Ectodermal cell (in vitro differentiated cells): ENCODE measurements at regions not wholly inside any gene's neighbourhood (a gene's known extent, or its start where the extent isn't known, plus 50 kb on each side); places are given as distances from the start of the nearest gene placed in this dataset.

ENCODE experiments used
- H3K27ac ChIP-seq: 2 replicates; pipeline ENCODE4 v1.7.0; 2013; ENCODE audit warnings: mild to moderate bottlenecking, low read depth, low read length; ENCODE audit not compliant: insufficient read depth, poor library complexity, severe bottlenecking
- H3K27me3 ChIP-seq: 2 replicates; pipeline ENCODE4 v1.7.0; 2013; ENCODE audit warnings: mild to moderate bottlenecking, low read length; ENCODE audit not compliant: insufficient read depth, control insufficient read depth, poor library complexity, severe bottlenecking
- H3K36me3 ChIP-seq: one replicate; pipeline ENCODE4 v1.7.0; 2013; ENCODE audit warnings: low read length; ENCODE audit not compliant: control insufficient read depth, insufficient read depth
- H3K4me1 ChIP-seq: one replicate; pipeline ENCODE4 v1.7.0; 2013; ENCODE audit warnings: low read length; ENCODE audit not compliant: control insufficient read depth, insufficient read depth
- H3K4me3 ChIP-seq: 2 replicates; pipeline ENCODE4 v1.7.0; 2013; ENCODE audit warnings: low read depth, low read length, control low read depth; ENCODE audit not compliant: insufficient read depth
- H3K9me3 ChIP-seq: 2 replicates; pipeline ENCODE4 v1.7.0; 2013; ENCODE audit warnings: mild to moderate bottlenecking, low read length, moderate library complexity; ENCODE audit not compliant: control insufficient read depth
- WGBS, 2 experiments: methylation state at CpG; one replicate each; pipeline ENCODE4 v1.1.7; 2013; ENCODE audit warnings: missing lambda C conversion rate in 2 of 2; 5-methylcytosine and 5-hydroxymethylcytosine counted together

GRCh38 chr21:39115576-39116235, 67.5 kb downstream of the PSMG1 start:
- Histone ChIP-seq H3K4me3 (no peak overlapping the region), H3K27me3 (no peaks in the 10 kb centered on the region)
- 81 to 89% methylated on average over 10 of the region's 10 CpGs for WGBS, 2 experiments

GRCh38 chr21:39114871-39115575, 68.2 kb downstream of the PSMG1 start:
- H3K4me3 ChIP-seq: no peak overlapping the region
- 78 to 83% methylated on average over 11 of the region's 11 CpGs for WGBS, 2 experiments
- no peaks in the 10 kb centered on the region for H3K9me3 ChIP-seq
- no peaks in the 10 kb centered on the region for H3K27me3 ChIP-seq
- no peak overlapping the region for H3K27ac ChIP-seq
- H3K4me1 ChIP-seq: no peaks in the 10 kb centered on the region
- no peaks in the 10 kb centered on the region for H3K36me3 ChIP-seq

More at GRCh38 chr21:39115576-39116235, 67.5 kb downstream of the PSMG1 start:
- no peak overlapping the region for H3K27ac ChIP-seq
- H3K4me1 ChIP-seq: no peaks in the 10 kb centered on the region
- H3K9me3 ChIP-seq: no peaks in the 10 kb centered on the region
- no peaks in the 10 kb centered on the region for H3K36me3 ChIP-seq

- no peak overlapping the region for H3K27ac ChIP-seq
- no peaks in the 10 kb centered on the region for H3K4me1 ChIP-seq
- H3K4me3 ChIP-seq: no peak overlapping the region
- no peaks in the 10 kb centered on the region for H3K9me3 ChIP-seq
- no peaks in the 10 kb centered on the region for H3K36me3 ChIP-seq
- no peaks in the 10 kb centered on the region for H3K27me3 ChIP-seq
- 92 to 94% methylated on average over 6 of the region's 6 CpGs for WGBS, 2 experiments
These were observed 71.2 kb downstream of the PSMG1 start for GRCh38 chr21:39111931-39112550.

GRCh38 chr21:39110431-39110830, 72.8 kb downstream of the PSMG1 start:
- Histone ChIP-seq H3K36me3 (no peaks in the 10 kb centered on the region), H3K27me3 (no peaks in the 10 kb centered on the region), H3K4me1 (no peaks in the 10 kb centered on the region), H3K4me3 (no peak overlapping the region), H3K9me3 (no peaks in the 10 kb centered on the region), H3K27ac (no peak overlapping the region)
- 94 to 96% methylated on average over 4 of the region's 4 CpGs for WGBS, 2 experiments

GRCh38 chr21:39109596-39110210, 73.5 kb downstream of the PSMG1 start:
- H3K9me3 ChIP-seq: no peaks in the 10 kb centered on the region
- H3K27me3 ChIP-seq: no peaks in the 10 kb centered on the region
- 96 to 97% methylated on average over 9 of the region's 9 CpGs for WGBS, 2 experiments
- no peak overlapping the region for H3K27ac ChIP-seq
- no peaks in the 10 kb centered on the region for H3K36me3 ChIP-seq
- H3K4me1 ChIP-seq: no peaks in the 10 kb centered on the region
- no peak overlapping the region for H3K4me3 ChIP-seq

GRCh38 chr21:39109163-39109530, 74.1 kb downstream of the PSMG1 start:
- 89 to 93% methylated on average over 6 of the region's 6 CpGs for WGBS, 2 experiments

GRCh38 chr21:39108291-39109162, 74.7 kb downstream of the PSMG1 start:
- WGBS, 2 experiments: 94% methylated on average over 23 of the region's 23 CpGs
- H3K27me3 ChIP-seq: no peaks in the 10 kb centered on the region
- no peaks in the 10 kb centered on the region for H3K4me1 ChIP-seq
- no peaks in the 10 kb centered on the region for H3K36me3 ChIP-seq
- H3K27ac ChIP-seq: no peak overlapping the region
- no peak overlapping the region for H3K4me3 ChIP-seq
- peaks cover 3% of the 10 kb centered on the region for H3K9me3 ChIP-seq

More at GRCh38 chr21:39109163-39109530, 74.1 kb downstream of the PSMG1 start:
- Histone ChIP-seq H3K27me3 (no peaks in the 10 kb centered on the region), H3K4me1 (no peaks in the 10 kb centered on the region), H3K4me3 (no peak overlapping the region), H3K9me3 (no peaks in the 10 kb centered on the region), H3K27ac (no peak overlapping the region), H3K36me3 (no peaks in the 10 kb centered on the region)

- no peaks in the 10 kb centered on the region for H3K36me3 ChIP-seq
- H3K4me1 ChIP-seq: no peaks in the 10 kb centered on the region
- no peak overlapping the region for H3K27ac ChIP-seq
- no peak overlapping the region for H3K4me3 ChIP-seq
- WGBS, 2 experiments: 95 to 98% methylated on average over 13 of the region's 13 CpGs
- H3K9me3 ChIP-seq: peaks cover 3% of the 10 kb centered on the region
- no peaks in the 10 kb centered on the region for H3K27me3 ChIP-seq
These were observed 75.5 kb downstream of the PSMG1 start for GRCh38 chr21:39107739-39108138.

GRCh38 chr21:39106881-39107462, 76.3 kb downstream of the PSMG1 start:
- H3K4me3 ChIP-seq: no peak overlapping the region
- WGBS, 2 experiments: 96% methylated on average over 15 of the region's 15 CpGs

More at GRCh38 chr21:39106881-39107462, 76.3 kb downstream of the PSMG1 start:
- H3K27ac ChIP-seq: no peak overlapping the region
- H3K36me3 ChIP-seq: no peaks in the 10 kb centered on the region
- peaks cover 3% of the 10 kb centered on the region for H3K9me3 ChIP-seq
- no peaks in the 10 kb centered on the region for H3K27me3 ChIP-seq
- H3K4me1 ChIP-seq: no peaks in the 10 kb centered on the region
